ENCODE measurements at regions not wholly inside any gene's neighbourhood (a gene's known extent, or its start where the extent isn't known, plus 50 kb on each side); places are given as distances from the start of the nearest gene placed in this dataset.
"Not testable (repeated sequence)": the region's sequence is repeated elsewhere in the genome, so short reads cannot be mapped to it uniquely, and the experiment has no call there.

DNA sequence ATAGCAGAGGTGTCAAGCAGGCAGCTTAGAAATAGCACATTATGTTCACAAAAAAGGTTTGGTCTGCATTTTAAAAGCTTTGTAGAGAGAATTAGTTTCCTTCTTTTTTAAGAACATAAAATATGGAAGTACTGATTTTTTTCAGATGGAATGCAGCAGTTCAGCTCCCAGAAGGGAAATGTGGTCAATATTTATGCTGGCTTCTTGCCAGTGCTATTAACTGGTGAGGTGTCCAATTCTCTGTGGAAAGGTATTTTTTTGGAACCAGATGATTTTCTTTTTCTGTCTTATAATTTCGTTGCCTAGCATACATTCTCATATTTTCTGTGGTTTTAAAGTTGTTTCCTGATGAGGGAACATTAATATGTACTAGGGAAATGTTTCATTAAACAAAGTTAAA is 211.4 kb upstream of the ZNF385D start:
- TF ChIP-seq, protein P1, sequence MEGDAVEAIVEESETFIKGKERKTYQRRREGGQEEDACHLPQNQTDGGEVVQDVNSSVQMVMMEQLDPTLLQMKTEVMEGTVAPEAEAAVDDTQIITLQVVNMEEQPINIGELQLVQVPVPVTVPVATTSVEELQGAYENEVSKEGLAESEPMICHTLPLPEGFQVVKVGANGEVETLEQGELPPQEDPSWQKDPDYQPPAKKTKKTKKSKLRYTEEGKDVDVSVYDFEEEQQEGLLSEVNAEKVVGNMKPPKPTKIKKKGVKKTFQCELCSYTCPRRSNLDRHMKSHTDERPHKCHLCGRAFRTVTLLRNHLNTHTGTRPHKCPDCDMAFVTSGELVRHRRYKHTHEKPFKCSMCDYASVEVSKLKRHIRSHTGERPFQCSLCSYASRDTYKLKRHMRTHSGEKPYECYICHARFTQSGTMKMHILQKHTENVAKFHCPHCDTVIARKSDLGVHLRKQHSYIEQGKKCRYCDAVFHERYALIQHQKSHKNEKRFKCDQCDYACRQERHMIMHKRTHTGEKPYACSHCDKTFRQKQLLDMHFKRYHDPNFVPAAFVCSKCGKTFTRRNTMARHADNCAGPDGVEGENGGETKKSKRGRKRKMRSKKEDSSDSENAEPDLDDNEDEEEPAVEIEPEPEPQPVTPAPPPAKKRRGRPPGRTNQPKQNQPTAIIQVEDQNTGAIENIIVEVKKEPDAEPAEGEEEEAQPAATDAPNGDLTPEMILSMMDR (IDR thresholded peaks at IDR 0.05; ENCODE audit: low read depth, low read length), result no peak
- H3K4me3 ChIP-seq (ENCODE audit: low read depth, low read length), result no peak overlapping the region

DNA sequence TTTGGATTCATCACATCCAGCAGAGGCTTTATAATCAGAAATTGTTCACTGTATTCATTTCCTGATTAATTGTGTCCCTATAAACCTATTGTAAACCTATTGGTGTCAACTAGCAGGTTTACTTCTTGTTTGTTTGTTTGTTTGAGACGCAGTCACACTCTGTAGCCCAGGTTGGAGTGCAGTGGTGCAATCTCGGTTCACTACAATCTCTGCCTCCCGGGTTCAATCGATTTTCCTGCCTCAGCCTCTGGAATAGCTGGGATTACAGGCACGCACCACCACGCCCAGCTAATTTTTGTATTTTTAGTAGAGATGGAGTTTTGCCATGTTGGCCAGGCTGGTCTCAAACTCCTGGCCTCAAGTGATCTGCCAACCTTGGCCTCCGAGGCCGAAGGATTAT is 215.4 kb upstream of the ZNF385D start:
- not testable (repeated sequence) for H3K4me3 ChIP-seq (ENCODE audit: low read depth, low read length)

DNA sequence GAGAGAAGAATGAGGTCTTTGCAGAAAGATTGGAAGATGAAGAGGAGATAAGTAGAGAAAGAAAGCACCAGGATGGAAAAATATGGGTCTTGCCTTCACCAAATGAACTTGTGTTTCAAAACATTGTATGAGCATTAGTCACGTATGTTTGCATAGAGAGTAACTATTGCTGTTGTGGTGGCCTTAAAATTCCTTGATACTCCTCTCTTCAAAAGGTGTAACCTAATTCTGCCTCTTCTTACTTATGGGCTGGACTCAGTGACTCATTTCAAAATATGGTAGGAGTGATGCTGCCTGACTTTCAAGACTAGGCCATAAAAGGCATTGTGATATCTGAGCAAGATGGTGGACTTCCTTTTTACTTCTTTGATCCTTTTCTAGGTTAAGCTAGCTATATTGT is 228.7 kb upstream of the ZNF385D start:
- no peak overlapping the region for H3K4me3 ChIP-seq (ENCODE audit: low read depth, low read length)
- TF ChIP-seq, protein P1 (IDR thresholded peaks at IDR 0.05; ENCODE audit: low read depth, low read length), result no peak

DNA sequence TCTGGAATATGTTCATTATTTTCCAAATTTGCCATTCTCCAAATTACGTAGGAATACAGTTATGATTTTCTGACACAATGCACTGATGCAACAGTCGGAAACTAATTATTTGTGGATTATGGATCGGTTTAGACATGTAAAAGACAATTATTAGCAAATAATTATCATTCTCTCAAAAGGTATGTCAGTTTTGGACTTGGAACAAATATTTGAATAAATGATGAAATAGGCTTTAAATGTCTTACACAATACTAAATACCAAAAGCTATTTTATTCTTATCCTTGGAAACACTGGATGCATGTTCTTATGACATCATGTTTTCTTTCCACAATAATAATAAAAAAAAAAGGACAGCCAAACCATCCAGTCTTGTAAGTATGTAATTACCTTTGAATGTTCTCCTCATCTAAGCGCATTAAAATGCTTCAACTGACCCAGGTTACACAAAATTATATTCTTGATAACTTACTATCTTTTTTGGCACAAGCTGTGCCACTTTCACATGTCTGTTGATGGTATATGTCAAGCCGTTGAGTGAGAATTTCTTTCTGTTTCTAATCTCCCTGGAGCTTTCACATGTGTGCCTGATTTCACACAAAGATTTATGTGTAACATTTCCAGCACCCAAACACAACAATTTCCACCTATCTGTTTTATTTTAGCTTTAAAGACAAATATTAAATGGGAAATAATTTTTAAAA is 238.5 kb upstream of the ZNF385D start:
- H3K4me3 ChIP-seq (ENCODE audit: low read depth, low read length), result no peak overlapping the region
- TF ChIP-seq, protein P1 (IDR thresholded peaks at IDR 0.05; ENCODE audit: low read depth, low read length), result no peak

DNA sequence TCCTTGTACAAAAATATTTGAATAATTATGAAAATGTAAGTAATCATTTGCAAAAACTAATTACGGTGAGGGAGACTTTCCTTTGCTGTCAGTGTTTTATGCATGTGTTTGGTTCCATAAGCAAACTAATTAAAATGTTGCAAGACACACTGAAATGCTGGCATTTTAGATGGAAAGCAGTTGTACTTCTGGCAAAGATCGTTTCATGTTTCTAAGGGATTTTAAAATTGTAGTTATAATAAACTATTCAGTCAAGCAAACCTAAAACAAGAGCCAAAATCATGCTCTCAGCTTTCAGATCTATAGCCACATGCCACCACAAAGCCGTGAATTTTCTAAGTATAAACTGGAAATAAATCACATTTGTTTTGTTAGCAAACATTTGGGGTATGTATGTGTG is 240.1 kb upstream of the ZNF385D start:
- TF ChIP-seq, protein P1 (IDR thresholded peaks at IDR 0.05; ENCODE audit: low read depth, low read length), result no peak
- no peak overlapping the region for H3K4me3 ChIP-seq (ENCODE audit: low read depth, low read length)

DNA sequence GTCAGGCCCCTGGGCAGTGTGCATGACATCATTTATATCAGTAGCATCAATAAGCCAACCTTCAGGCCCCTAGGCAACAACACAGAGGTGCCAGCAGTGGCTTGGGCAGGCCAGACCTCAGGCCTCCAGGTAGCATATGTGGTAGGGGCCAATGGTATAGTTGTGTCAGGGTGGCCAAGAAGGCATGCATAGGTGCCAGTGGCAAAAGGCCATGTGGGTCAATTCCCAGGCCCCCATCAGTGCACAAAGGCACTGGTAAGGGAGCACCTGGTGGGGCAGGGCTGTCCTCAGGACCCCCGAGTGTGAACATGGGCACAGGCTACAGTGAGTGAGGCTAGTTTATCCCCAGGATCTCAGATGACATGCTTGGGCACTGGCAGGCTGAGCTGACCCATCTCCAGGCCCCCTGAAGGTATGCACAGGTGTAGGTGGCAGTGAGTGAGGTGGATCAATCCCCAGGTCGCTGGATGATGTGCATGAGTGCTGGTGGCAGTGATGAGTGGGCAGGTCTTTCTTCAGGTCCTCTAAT is 244.1 kb upstream of the ZNF385D start:
- TF ChIP-seq, protein P1 (IDR thresholded peaks at IDR 0.05; ENCODE audit: low read depth, low read length), result no peak
- H3K4me3 ChIP-seq (ENCODE audit: low read depth, low read length), result no peak overlapping the region

DNA sequence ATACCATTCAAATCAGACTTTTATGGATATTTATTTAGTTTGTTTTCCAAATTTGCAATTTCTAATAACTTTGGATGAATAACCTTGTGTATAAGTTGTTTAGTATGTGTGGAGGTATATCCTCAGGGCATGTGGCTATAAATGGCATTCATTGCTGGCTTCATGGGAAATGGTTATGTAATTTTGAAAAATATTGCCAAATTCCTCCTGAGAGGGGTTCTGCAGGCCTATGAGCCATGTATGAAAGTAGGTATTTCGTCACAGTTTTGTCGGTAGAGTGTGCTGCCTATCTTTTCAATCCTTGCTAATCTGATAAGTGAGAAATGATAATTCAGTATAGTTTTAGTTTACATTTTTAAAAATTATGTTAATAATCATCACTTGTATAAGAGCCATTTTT is 256.4 kb upstream of the ZNF385D start:
- TF ChIP-seq, protein P1 (IDR thresholded peaks at IDR 0.05; ENCODE audit: low read depth, low read length), result no peak
- H3K4me3 ChIP-seq (ENCODE audit: low read depth, low read length), result no peak overlapping the region

DNA sequence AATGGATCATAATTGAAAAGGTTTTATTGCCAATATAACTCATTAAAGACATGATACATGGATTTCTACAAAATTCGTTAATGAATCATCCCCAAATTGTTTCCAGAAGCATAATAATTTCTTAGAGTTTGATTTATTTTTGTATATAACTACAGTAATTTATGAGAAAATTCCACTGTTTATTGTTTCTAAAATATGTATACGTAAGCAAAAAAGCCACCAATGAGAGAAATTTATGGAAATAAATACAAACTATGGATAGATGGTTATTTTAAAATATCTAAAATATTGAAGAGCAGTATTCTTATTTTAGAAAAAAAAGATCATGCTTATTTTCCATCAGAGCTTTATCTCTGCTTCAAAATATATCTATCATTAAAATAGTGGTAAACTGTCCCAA is 260.0 kb upstream of the ZNF385D start:
- TF ChIP-seq, protein P1 (IDR thresholded peaks at IDR 0.05; ENCODE audit: low read depth, low read length), result no peak
- no peak overlapping the region for H3K4me3 ChIP-seq (ENCODE audit: low read depth, low read length)

Measured in WI38 (cell line).